ENCODE measurements at regions not wholly inside any gene's neighbourhood (a gene's known extent, or its start where the extent isn't known, plus 50 kb on each side); places are given as distances from the start of the nearest gene placed in this dataset.
"Not testable (repeated sequence)": the region's sequence is repeated elsewhere in the genome, so short reads cannot be mapped to it uniquely, and the experiment has no call there.

GRCh38 chr9:65382701-65383318 is 97.8 kb upstream of the FOXD4L5 start:
- FAIRE-seq; DNase-seq (ENCODE audit: low spot score); H4K20me1 ChIP-seq (ENCODE audit: insufficient read depth, low read length); in situ Hi-C loops (cut with HindIII; ENCODE audit: extremely low pct_ligation_motif_present, low pct_unique_long_range_greater_than_20kb); H3K9ac ChIP-seq (ENCODE audit: insufficient read depth, low read depth, low read length); intact Hi-C loops (cut with micrococcal nuclease; ENCODE audit: unreplicated experiment); H3K4me1 ChIP-seq (ENCODE audit: insufficient read depth, low read length); H3K79me2 ChIP-seq (ENCODE audit: insufficient read depth, low read length); CTCF ChIA-PET (ENCODE audit: low intra/inter-chr PET ratio, low total read pairs); POLR2A ChIA-PET; ATAC-seq; H3K36me3 ChIP-seq (replicated peaks in 1 of 2; ENCODE audit: control insufficient read depth in 1 of 2, insufficient read depth in 2 of 2, low read length in 2 of 2); BruUV-seq (replicated peaks); H2AFZ ChIP-seq (ENCODE audit: low read length); H3K4me2 ChIP-seq (ENCODE audit: low read depth, low read length); H3K27ac ChIP-seq (ENCODE audit: extremely low read length, insufficient read depth, low read length); H3K4me3 ChIP-seq (replicated peaks in 1 of 3; ENCODE audit: insufficient read depth in 1 of 3, low read depth in 2 of 3, low read length in 3 of 3); H3K9me3 ChIP-seq (ENCODE audit: low read length); H3K27me3 ChIP-seq (ENCODE audit: control insufficient read depth in 1 of 2, insufficient read depth in 2 of 2, low read length in 2 of 2): not testable (repeated sequence)
- 15% methylated on average over 2 of the region's 38 CpGs for WGBS (ENCODE audit: low lambda C conversion rate)

All from HepG2 (cell line).